Retinal pigment epithelial cell (primary cell): ENCODE measurements at regions not wholly inside any gene's neighbourhood (a gene's known extent, or its start where the extent isn't known, plus 50 kb on each side); places are given as distances from the start of the nearest gene placed in this dataset.

Experiments used
- DNase-seq: peaks from one replicate; pipeline ENCODE4 v3.0.0-alpha.2; 2010; ENCODE audit warnings: low read depth
- H3K4me3 ChIP-seq: 2 replicates; pipeline ENCODE4 v1.5.1; 2011; ENCODE audit warnings: mild to moderate bottlenecking, low read length, control low read depth, moderate library complexity
- CTCF ChIP-seq: conservative IDR thresholded peaks from 2 replicates; pipeline ENCODE4 v1.5.1; 2011; ENCODE audit warnings: low read depth, low read length, control low read depth, inconsistent platforms

- TF ChIP-seq CTCF: no peak
- DNase-seq: no peak
- no peak overlapping the region for H3K4me3 ChIP-seq
Observed at GRCh38 chr12:91576432-91576831, 393.8 kb upstream of the DCN start.

GRCh38 chr12:91575630-91576029 is 393.0 kb upstream of the DCN start:
- DNase-seq: no peak
- no peak overlapping the region for H3K4me3 ChIP-seq
- no peak for TF ChIP-seq CTCF

GRCh38 chr12:91574975-91575374 is 392.4 kb upstream of the DCN start:
- no peak for TF ChIP-seq CTCF
- H3K4me3 ChIP-seq: peak overlapping the region; percentile 30
- no peak for DNase-seq

GRCh38 chr12:91574391-91574790 is 391.8 kb upstream of the DCN start:
- TF ChIP-seq CTCF: no peak
- DNase-seq: no peak
- peak overlapping the region; percentile 30 for H3K4me3 ChIP-seq

- TF ChIP-seq CTCF: no peak
- no peak for DNase-seq
- H3K4me3 ChIP-seq: no peak overlapping the region
Observed at GRCh38 chr12:91572869-91573268, 390.3 kb upstream of the DCN start.

GRCh38 chr12:91567100-91567485 is 384.5 kb upstream of the DCN start:
- DNase-seq: no peak
- H3K4me3 ChIP-seq: no peak overlapping the region
- TF ChIP-seq CTCF: no peak

GRCh38 chr12:91566328-91567099 is 383.9 kb upstream of the DCN start:
- TF ChIP-seq CTCF: no peak
- H3K4me3 ChIP-seq: no peak overlapping the region
- DNase-seq: no peak
